GM18951 (cell line): ENCODE measurements at regions not wholly inside any gene's neighbourhood (a gene's known extent, or its start where the extent isn't known, plus 50 kb on each side); places are given as distances from the start of the nearest gene placed in this dataset.

Source experiments
- POLR2A ChIP-seq: IDR thresholded peaks from 4 replicates; pipeline ENCODE4 v1.6.1; 2011; ENCODE audit warnings: mild to moderate bottlenecking; ENCODE audit not compliant: insufficient read length, insufficient read depth; ENCODE audit errors: extremely low read depth
- in situ Hi-C: fragments of 300-500 bp; cut with MboI; formaldehyde crosslinking; loops from one replicate; pipeline ENCODE4 v1.12.0; 2022; ENCODE audit warnings: low sequenced_read_pairs, mixed read lengths, inconsistent platforms; ENCODE audit not compliant: unreplicated experiment

DNA sequence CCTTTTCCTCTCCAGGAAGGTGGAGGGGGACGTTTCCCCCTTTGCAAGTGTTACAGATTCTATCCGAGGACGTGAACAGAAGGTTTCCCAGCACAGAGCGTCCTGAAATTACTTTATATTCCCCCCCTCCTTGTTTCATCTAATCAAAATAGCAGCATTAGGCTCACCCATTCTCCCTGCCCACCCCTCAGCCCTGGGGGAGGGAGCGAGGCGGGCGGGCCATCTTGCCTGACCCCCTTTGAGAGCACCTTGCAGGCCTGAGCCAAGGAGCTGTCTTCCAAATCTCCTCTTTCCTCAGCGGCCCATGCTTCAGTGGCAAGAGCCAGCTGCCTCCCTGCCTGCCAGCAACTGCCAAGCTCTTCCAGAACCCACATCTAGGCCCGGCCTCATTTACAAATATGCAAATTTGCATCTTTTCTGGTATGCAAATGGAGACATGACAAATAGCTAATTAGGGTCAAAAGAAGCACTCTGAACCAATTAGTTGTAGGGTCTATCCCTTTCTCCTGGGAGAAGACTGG is 69.1 kb upstream of the POU3F1 start:
- no peak for TF ChIP-seq POLR2A
- in situ Hi-C loops = no loop called here

GRCh38 chr1:38115226-38115625 is 68.6 kb upstream of the POU3F1 start:
- in situ Hi-C loops = no loop called here
- no peak for TF ChIP-seq POLR2A

DNA sequence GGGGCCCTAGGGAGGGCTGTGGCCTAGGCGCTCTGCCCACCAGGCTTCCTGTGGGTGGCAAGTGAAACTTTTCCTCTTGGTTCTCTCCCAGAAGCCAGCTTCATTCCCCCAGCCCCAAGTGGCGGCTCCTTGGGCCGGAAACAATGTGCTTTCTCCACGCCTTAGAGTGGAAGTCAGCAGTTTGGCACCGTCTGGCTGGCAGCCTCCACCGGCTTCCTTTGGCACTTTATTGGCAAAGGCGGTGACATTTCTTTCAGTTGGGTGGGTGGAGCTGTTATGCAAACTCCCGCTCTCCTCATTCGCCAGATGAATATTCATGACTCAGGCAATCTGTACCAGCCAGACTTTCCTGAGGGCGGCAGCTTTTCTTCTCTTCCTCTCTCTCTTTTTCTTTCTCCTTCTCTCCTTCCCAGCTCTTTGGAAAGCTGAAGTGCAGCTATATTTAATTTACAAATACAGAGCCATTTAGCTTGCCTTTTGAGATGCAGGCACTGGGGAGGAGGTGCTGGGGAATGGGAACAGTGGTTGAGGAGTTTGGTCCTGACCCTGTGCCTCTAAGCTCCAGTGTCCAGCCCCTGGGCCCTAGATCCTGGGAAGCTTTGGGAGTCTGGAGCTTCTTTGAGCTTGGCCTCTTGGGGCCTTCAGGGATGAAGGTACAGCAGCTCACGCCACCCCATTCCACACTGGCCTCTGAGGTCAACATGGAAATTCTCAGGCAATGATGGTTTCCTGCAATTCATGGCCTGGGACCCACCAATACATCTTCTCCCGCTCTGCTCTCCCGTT is 67.8 kb upstream of the POU3F1 start:
- in situ Hi-C loops = no loop called here
- TF ChIP-seq POLR2A = no peak

- in situ Hi-C loops = no loop called here
- no peak for TF ChIP-seq POLR2A
Observed at GRCh38 chr1:38113159-38113666, 66.6 kb upstream of the POU3F1 start.

DNA sequence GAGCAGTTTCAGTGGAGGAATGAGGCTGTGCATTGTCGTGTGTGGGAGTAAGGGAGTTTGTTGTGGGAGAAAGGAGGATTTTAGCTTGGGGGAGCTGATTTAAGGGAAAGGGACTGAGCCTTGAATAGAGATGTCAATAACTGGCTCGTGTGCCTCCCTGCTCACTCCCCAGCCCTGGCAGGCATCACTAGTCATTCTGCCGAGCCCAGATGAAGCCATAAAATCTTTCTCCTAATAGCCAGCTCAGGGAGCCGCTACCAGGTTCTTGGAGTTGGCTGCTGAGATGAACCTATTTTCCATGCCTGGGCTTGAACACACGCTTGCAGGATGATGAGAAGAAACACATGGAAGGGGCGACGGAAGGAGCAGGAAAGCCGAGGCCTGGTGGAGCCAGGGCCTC is 65.0 kb upstream of the POU3F1 start:
- TF ChIP-seq POLR2A = no peak
- in situ Hi-C loops = no loop called here

- no peak for TF ChIP-seq POLR2A
- in situ Hi-C loops = no loop called here
Observed at GRCh38 chr1:38105267-38105666, 58.7 kb upstream of the POU3F1 start.

GRCh38 chr1:38102636-38103035 is 56.0 kb upstream of the POU3F1 start:
- in situ Hi-C loops = no loop called here
- TF ChIP-seq POLR2A = no peak

- in situ Hi-C loops = no loop called here
- no peak for TF ChIP-seq POLR2A
Observed at GRCh38 chr1:38101037-38101785, 54.6 kb upstream of the POU3F1 start.

DNA sequence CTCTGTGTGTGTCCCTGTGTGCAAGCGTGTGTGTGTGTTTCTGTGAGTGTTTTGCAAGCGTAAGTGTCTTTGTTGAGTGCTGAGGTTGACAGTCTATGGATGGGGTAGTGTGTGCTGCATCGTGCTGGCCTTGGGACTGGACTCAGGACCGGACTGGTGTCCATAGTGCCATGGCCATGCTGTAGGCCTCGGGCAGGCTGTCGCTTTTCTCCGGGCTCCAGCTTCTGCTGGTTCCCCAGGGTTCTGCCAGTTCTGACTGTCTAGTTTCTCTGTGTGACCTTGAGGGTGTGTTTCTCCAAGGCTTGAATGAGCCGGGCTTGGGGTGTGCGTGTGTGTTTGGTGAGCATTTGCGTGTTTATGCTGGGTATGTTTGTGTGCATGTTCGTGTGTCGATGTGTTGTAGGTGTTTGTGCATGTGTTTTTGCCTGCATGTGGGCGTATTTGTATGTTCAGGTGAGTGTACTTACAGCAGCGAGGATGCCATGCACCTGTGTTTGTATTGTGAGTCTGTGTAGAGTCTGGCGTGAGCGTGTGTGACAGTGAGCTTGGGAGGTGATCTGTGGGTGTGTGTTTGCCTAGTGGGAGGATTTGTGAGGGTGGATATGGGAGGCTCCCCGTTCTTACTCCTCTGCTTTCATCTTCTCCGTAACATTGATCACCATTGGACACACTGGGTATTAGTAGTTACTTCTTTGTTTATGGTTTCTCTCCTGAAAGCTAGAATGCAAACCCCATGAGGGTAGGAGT is 51.7 kb upstream of the POU3F1 start:
- in situ Hi-C loops = no loop called here

DNA sequence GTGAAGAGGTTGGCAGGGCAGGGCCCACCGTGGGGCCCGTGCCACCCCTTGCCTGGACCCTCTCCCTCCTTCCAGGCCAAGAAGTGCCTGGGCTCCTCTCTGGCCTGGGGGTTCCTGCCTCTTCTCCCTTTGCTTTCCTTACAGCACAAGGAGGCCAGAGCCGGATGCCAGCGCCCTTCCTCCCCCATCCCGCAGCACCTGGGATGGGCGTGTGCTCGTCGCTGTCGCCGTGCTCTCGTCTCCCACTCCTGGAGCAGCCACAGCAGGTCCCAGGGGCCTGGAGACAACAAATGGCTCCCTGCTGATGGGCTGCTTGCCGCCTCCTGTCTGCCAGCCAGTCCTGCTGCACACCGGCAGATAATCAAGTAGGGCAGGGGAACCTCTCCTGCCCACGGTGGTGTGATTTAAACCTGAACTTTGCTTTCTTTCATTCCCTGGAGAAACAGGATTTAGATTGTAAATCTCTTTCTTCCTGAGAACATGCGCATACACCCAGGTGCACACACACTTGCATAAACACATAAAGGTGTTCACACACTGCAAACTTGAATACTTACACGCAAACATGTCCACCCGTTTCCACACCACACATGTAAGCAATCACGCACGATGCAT is 50.8 kb upstream of the POU3F1 start:
- in situ Hi-C loops = no loop called here
- TF ChIP-seq POLR2A = no peak

More for the DNA sequence above, 51.7 kb upstream of the POU3F1 start:
- TF ChIP-seq POLR2A = no peak
